GM19395 (cell line): ENCODE measurements at regions not wholly inside any gene's neighbourhood (a gene's known extent, or its start where the extent isn't known, plus 50 kb on each side); places are given as distances from the start of the nearest gene placed in this dataset.
"Not testable (repeated sequence)": the region's sequence is repeated elsewhere in the genome, so short reads cannot be mapped to it uniquely, and the experiment has no call there.

Source experiments
- ATAC-seq: cut with Tn5 transposase; IDR thresholded peaks from one replicate; pipeline ENCODE4 v1.9.1; 2021; ENCODE audit warnings: mild to moderate bottlenecking, moderate library complexity; ENCODE audit not compliant: unreplicated experiment

- ATAC-seq = no peak
Observed at GRCh38 chr7:115227473-115228235, 305.8 kb downstream of the MDFIC start.

GRCh38 chr7:115226410-115226809 lies 304.5 kb downstream of the MDFIC start:
- ATAC-seq = no peak

- ATAC-seq = no peak
Observed at GRCh38 chr7:115224922-115225321, 303.0 kb downstream of the MDFIC start.

- ATAC-seq = no peak
Observed at GRCh38 chr7:115223959-115224358, 302.1 kb downstream of the MDFIC start.

GRCh38 chr7:115221456-115221855 lies 299.6 kb downstream of the MDFIC start:
- no peak for ATAC-seq

DNA sequence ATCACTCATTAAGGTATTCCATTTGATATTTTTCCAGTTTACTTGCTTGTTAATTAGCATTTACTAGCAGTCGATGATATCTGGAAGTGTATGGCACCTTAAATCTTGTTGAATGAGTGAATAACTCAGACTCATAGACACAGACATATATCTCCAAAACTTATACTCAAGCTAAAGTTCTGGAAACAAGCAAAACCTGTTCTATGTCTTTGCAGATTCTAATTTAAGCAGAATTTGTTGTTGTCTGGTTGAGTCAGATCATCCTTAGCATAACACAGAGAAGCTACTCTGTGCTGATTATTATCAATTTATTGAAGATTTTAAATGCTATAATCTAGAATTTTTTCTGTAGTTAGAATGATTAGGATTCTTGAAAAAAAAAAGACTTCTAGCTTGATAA lies 296.2 kb downstream of the MDFIC start:
- no peak for ATAC-seq

- ATAC-seq = peak; percentile 51
Observed at GRCh38 chr7:115217373-115217772, 295.5 kb downstream of the MDFIC start.

- no peak for ATAC-seq
Observed at GRCh38 chr7:115216652-115217051, 294.8 kb downstream of the MDFIC start.

GRCh38 chr7:115211171-115211570 lies 289.3 kb downstream of the MDFIC start:
- no peak for ATAC-seq

- ATAC-seq = no peak
Observed at GRCh38 chr7:115210552-115210951, 288.7 kb downstream of the MDFIC start.

DNA sequence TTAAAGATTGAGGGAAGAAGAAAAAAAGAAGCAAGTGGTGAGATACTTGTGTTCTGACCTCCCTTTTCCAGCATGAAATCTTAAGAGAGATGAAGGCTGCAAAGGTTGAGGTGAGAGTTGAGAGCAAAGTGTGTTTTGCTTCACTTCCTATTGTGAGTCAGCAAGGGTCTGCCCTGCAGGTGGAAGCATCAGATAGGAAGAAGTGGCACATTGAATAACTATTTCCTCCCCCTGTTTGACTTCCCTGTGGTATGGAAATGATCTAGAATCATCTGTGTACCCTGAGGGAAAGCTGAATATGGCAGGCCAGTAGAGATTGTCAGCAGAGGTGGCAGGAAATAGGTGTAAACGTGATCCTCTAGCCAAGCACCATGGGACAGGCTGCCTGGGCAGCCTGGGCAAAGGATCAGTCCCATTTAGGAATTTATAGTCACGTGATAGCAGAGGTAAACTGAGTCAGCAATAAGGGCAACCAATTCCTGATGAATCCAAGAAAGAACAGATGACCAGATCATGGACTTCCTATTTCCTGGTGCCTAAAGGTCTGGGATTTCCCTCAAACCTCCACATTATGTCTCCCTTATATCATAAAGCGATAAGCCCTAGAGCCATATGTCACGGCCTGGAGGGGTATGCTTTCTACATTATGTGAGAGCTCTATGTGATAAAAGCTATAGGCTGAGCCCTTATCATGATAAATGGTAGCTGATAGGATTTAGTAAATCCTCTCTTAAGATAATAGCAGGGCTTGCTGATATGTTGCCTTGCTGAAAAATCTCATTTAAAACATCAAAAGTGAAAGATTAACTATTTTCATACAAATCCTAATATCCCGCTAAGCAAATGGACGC lies 287.0 kb downstream of the MDFIC start:
- no peak for ATAC-seq

DNA sequence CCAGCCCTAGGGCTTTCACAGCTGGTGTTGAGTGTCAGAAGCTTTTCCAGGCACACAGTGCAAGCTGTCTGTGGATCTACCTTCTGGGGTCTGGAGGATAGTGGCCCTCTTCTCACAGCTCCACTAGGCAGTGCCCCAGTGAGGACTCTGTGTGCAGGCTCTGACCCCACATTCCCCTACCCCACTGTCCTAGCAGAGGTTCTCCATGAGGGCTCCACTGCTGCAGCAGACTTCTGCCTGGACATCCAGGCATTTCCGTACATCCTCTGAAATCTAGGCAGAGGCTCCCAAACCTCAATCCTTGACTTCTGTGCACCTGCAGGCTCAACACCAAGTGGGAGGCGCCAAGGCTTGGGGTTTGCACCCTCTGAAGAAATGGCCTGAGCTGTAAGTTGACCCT lies 284.5 kb downstream of the MDFIC start:
- ATAC-seq = not testable (repeated sequence)

- ATAC-seq = no peak
Observed at GRCh38 chr7:115198143-115198542, 276.2 kb downstream of the MDFIC start.

- ATAC-seq = no peak
Observed at GRCh38 chr7:115195208-115195607, 273.3 kb downstream of the MDFIC start.

DNA sequence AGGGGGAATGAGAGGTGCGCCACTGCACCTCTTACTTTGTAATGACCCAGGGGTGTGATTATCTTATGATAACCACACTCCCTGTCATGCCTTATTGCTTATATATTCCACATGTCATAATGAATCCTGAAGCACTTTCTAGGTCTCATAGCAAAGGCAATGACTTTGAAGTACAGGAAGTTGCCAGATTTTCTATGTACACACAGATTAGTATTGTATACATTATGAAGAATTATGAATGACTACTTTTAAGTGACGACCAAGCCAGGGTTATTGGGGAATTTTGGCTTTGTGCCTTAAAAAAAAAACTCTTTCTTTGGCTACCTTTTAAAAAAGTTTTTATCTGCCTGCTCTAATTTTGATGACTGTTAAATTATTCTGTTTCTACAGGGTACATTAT lies 269.6 kb downstream of the MDFIC start:
- ATAC-seq = no peak

DNA sequence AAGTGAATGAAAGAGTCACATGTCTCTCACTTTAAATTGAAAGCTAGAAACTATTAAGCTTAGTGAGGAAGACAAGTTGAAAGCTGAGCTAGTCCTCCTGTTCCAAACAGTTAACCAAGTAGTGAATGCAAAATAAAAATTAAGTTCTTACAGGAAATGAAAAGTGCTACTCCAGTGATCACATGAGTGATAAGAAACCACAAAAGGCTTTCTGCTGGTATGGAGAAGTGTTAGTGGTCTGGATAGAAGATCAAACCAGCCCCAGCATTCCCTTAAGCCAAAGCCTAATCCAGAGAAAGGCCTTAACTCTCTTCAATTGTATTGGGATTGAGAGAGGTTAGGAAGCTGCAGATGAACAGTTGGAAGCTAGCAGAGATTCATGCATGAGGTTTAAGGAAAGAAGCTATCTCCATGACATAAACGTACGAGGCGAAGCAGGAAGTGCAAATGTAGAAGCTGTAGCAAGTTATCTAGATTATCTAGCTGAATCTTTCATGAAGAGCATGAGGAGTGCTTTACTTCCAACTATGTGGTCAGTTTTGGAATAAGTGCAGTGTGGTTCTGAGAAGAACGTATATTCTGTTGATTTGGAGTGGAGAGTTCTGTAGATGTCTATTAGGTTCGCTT lies 261.6 kb downstream of the MDFIC start:
- no peak for ATAC-seq

DNA sequence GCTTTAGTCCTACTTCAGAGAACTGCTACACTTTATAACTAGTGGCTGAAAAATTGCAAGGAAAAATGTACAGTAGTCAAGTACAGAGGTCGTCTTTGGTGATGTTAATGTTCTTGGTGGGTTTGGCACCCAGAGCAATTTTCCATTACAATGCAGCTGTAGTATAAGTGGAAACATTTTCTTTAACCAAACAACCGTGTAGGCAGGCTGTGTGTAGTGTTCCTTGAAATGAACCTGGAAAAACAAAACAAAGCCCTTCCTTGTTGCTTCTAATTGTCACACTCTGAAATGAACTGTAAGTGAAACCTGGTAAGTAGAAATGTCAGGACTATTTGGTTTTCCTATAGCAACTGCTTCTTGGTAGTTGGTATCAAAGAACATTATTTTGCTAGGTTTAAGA lies 256.9 kb downstream of the MDFIC start:
- ATAC-seq = no peak

GRCh38 chr7:115177823-115178222 lies 255.9 kb downstream of the MDFIC start:
- no peak for ATAC-seq

GRCh38 chr7:115177103-115177502 lies 255.2 kb downstream of the MDFIC start:
- no peak for ATAC-seq

DNA sequence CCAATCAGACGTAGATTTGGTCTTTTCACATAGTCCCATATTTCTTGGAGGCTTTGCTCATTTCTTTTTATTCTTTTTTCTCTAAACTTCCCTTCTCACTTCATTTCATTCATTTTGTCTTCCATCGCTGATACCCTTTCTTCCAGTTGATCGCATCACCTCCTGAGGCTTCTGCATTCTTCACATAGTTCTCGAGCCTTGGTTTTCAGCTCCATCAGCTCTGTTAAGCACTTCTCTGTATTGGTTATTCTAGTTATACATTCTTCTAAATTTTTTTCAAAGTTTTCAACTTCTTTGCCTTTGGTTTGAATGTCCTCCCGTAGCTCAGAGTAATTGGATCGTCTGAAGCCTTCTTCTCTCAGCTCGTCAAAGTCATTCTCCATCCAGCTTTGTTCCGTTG lies 250.5 kb downstream of the MDFIC start:
- ATAC-seq = not testable (repeated sequence)

- ATAC-seq = no peak
Observed at GRCh38 chr7:115153769-115154477, 232.0 kb downstream of the MDFIC start.
